HG03378 (cell line): ENCODE measurements at regions not wholly inside any gene's neighbourhood (a gene's known extent, or its start where the extent isn't known, plus 50 kb on each side); places are given as distances from the start of the nearest gene placed in this dataset.

Experiments used
- ATAC-seq: cut with Tn5 transposase; IDR thresholded peaks from one replicate; pipeline ENCODE4 v1.9.1; 2021; ENCODE audit warnings: mild to moderate bottlenecking, moderate library complexity; ENCODE audit not compliant: unreplicated experiment

DNA sequence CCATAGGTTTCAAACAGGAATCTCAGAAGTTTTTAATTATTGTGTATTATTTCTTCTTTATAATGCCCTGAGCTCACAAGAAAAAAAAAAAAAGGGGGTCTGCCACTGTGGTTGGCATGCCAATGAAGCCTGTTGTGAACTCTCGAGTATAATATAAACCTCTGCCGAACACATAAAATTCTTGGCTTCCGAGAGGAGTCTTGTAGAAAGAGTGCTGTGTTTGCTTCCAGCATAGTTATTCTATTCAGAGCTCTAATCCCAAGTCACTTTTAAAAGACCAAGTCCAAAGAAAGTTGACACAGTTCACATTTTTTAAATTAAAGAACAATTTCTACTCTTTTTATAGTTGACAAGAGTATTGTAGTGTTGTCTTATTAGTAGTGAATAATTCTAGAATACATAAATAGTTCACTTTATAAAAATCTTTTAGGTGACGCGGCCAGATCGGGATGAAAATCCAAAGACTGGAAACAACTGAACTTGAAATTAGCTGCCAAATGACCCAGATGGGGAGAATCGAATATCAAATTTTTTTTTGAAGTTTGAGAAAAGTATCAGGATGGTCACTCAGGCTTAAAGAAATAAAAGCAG is 293.2 kb downstream of the DUSP10 start:
- ATAC-seq: no peak

DNA sequence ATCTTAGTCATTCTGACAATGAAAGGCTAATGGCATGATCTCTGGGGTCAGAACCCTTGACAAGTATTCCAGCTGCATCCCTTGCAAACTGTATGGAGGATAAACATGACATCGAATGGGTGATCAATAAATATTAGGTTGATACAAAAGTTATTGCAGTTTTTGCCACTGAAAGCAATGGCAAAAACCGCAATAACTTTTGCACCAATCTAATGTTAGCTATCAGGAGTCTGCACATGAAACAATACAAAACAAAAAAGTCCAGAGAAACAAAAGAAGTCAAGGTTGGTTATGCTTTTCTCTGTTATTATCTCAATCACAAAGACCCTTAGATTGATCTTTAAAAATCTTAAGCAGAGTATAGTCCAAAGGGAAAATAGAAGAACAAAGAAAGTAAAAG is 292.7 kb downstream of the DUSP10 start:
- ATAC-seq: no peak

DNA sequence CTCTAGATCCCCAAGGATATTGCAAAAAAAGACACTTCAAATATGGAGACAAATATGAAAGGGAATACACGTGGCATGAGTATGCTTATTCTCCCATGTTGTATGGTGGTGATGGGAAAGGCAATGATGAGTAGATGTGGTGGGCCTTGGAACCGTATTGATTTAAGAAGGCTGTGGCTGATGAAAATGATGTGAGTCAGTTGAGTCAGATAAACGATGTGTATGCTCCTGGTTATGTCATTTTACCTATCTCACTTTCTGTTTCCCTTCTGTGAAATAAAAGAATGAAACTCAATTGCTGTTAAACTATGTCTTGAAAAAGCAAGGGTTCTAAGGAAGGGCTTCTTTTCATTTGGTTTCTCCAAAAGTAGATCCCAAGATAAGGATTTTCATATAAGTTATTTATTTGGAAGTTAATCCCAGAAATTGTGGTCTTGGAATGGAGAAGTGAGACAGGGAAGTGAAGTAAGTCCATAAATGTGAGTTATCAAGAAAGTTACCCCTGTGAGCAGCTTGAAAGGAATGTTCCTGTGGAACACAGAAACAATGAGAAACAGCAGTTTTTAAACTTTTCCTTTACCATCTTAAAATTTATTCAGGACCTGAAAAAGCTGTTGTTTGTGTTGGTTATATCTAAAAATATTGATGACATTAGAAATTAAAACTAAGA is 292.0 kb downstream of the DUSP10 start:
- no peak for ATAC-seq

DNA sequence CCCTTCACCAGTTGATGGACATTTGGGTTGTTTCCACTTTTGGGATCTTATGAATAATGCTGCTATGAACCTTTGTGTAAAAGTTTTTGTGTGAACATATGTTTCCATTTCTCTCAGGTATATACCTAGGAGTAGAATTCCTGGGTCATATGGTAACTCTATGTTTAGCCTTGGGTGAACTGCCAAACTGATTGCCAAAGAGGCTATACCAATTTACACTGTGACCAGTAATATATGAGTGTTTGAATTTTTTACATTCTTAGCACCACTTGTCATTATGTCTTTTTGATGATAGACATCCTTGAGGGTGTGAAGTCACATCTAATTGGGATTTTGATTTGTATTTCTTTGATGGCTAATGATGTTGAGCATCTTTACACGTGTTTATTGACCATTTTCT is 290.1 kb downstream of the DUSP10 start:
- ATAC-seq: no peak

GRCh38 chr1:221454096-221454495 is 287.8 kb downstream of the DUSP10 start:
- ATAC-seq: no peak

DNA sequence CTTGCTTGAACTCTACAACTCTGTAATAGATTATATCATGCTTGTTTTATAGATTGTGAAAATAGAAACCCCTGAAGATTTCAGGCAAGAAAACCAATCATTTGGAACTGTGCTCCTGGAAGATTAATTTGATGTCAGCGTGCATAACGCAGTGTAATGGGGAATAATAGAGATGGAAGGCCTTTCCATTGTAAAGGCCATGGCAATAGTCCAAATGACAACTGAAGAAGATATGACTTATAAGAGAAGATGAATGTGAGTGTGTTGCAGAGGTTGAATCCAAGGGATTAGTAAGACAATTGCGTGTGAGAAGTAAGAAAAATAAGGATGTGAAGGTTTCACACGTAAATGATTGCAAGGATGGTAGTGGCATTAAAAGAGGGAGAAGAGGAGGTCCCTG is 285.0 kb downstream of the DUSP10 start:
- no peak for ATAC-seq

DNA sequence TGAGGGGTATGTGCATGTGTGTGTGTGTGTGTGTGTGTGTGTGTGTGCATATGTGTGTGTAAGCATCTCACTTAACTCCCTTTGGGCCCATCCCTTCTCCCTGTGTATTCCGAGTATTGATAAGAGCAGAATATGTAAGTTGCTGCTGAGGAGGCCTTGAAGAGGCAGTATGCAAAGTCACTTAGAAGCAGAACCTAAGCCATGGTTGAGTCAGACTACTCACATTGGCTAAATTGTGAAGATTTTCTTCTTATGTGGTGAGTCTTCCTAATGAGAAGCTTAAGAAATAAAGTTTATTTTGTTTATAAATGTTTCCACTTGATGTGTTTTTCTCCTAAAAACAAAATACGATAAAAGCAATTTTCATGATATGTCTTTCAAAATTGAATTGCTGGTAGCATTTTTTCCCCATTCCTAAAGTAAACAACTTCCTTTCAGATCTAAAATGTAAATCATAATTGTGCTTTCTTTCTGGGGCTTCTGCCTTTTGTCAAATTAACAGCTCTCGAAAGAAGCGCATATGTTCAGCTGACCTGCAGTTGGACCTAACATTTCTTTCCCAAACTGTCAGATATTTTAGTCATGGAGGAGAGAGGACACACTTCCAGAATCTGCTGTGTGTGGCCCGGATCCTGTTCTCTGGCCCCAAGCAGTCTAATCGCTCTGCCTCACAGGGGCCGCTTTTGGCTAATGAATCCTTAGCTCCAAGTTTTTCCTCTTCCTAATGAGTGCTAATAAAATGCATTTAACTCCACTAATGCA is 284.0 kb downstream of the DUSP10 start:
- no peak for ATAC-seq

- ATAC-seq: no peak
Observed at GRCh38 chr1:221458447-221459156, 283.3 kb downstream of the DUSP10 start.

DNA sequence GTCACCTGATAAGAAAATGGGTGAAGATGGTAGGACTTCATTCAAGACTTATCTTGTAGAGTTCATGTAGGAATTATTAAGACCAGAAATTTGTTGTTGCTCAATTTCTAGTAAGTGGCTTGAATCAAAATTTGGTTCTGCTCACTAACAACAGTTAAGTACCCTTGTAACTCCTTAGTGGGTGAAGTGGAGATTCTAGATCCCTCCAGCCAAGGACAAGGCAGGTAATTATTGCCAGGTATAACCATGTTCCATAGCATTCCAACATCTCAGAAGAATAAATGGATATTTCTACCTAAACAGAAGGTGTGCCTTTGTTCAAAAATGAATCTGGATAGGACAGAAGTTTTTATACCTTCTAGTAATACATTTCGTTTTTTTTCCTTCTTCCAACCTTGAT is 282.3 kb downstream of the DUSP10 start:
- ATAC-seq: no peak

DNA sequence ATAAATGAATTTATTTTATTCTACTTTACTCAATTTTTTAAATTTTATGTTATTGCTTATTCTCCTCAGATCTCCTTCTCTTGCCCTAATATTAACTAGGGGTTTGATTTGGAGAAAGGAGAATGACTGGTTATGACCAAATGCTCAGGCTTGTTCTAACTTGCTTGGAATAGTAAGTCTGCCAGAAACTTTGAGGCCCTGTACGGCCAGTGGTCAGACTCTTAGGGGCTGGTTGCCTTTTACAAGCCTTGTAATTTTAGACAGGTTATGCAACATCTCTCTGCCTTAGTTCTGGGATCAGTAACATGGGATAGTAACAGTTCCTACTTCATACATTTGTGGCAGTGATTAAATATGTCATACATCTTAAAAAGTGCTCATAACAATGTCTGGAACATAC is 279.5 kb downstream of the DUSP10 start:
- no peak for ATAC-seq

DNA sequence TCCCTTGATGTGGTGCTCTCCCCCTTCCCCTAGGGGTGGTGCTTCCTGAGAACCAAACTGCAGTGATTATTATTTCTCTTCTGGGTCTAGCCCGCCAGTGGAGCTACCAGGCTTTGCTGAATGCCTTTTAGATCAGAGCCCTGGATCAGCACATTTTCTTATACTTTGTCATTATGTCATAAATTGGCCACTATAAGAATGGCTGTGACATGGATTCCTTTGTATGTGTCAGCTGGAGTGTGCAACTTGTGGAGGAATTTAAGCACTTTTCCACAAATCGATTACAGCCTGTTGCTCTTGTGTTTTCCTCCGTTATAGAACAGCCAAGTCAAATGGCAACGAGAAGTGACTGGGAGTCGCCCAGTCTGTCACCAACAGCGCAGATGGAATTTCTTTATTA is 273.3 kb downstream of the DUSP10 start:
- no peak for ATAC-seq

- no peak for ATAC-seq
Observed at GRCh38 chr1:221469476-221469875, 272.4 kb downstream of the DUSP10 start.

DNA sequence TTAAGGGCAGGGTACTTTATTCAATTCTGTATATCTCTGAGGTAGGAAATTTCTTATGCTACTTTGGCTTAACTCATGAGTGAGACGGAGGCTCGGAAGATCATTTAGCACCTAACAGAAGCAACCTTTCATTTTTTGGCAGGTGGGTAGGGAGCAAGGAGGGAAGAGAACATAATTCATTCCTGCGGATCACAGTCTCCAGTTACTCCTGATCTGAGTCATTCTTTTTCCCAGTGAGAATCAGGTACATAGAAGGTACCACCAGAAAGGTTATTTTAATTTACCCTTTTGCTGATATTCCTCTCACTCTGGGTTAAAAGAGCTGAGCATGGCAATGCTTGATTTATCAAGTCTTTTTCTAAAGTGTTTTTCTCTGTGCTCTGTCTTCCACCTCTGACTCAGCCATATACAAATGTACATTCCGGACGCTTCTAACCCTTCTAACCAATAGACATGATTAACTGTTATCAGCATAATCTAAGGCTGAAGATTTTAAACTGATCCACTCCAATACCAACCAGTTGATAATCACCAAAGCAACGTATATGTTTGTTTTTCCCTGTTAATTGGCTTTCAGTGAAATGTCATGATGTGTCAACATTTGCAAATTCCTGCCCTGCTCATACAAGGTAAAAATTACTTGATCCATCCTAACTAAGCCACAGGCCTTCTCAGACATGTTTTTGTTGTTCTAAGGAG is 271.7 kb downstream of the DUSP10 start:
- no peak for ATAC-seq

DNA sequence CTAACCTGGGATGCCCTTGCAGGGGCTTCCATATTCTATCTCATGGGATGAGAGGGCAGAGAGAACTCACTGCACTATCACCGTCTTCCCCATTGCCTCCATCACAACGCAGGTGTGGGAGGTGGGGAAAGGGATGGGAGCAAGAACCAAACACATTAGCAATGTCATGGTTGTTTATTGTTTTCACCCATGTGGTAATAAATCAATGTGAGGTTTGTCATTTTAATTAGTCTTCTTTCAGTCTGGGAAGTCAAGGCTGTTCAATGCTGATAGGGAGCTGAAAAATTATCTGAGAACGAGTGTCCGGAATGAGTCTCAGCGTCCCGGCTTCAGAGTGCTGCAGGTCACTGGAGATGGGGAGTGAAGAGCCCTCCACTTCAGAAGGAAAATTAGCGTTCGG is 268.5 kb downstream of the DUSP10 start:
- ATAC-seq: no peak

DNA sequence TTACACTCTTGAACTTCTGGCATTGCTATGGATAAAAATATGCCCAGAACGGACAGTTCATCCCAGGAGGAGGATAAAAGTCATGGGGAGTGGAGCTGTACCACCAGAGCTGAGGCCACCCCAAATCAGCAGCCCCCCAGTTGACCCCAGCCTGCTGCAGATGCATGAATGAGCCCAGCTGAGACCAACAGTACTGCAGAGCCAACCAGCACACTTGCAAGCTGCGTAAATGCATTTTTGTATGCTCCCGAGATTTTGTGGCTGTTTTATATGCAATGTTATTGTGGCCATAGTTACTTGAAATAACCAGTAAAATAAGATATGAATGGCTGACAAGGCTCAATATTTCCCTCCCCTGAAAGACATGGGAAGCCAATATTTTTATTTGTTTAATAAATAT is 264.6 kb downstream of the DUSP10 start:
- ATAC-seq: no peak

GRCh38 chr1:221478050-221478949 is 263.6 kb downstream of the DUSP10 start:
- ATAC-seq: peak; percentile 85

DNA sequence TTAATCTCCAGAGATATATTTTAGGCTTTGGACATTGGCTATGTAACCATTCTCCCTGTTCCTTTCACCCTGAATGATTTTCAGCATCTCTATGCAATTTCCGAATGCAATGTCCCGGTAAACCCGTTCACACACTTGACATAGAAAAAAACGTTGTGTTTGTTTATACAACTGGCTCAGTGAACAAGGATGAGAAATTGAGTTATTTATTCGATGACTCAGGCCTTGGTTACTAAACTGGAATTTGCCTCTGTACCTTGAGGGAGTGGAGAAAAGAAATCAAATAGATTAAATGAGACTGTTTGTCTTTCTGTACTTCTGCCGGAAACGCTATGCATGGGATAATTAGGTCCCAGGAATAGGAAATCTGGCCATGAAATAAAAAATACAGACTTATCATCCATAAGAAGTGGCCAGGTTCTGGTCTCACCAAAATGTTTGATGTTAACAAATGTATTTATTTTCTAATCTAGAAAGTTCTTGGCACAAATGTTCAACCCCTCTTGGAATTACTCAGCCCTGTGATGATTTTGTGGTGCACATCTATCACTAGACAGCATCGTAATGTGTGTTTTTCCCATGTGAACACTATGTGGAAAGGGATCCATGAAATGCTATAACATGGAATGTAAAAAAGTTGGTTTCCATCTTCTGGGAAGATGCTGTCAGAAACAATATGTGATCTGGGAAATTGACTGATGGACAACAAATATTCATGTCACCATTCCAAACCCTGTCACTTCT is 253.9 kb downstream of the DUSP10 start:
- ATAC-seq: no peak

- no peak for ATAC-seq
Observed at GRCh38 chr1:221488550-221488949, 253.3 kb downstream of the DUSP10 start.

- ATAC-seq: no peak
Observed at GRCh38 chr1:221494670-221495069, 247.2 kb downstream of the DUSP10 start.
